ENCODE measurements at regions not wholly inside any gene's neighbourhood (a gene's known extent, or its start where the extent isn't known, plus 50 kb on each side); places are given as distances from the start of the nearest gene placed in this dataset.

GRCh38 chr2:193793914-193794313 lies 1599.2 kb upstream of the TMEFF2 start:
- DNase-seq (ENCODE audit: low read depth): no peak
- H3K4me3 ChIP-seq (ENCODE audit: low read depth, low read length): no peak overlapping the region
- TF ChIP-seq CTCF (conservative IDR thresholded peaks at IDR 0.05; ENCODE audit: low read depth, low read length): no peak

- TF ChIP-seq CTCF (conservative IDR thresholded peaks at IDR 0.05; ENCODE audit: low read depth, low read length): no peak
- no peak for DNase-seq (ENCODE audit: low read depth)
- no peak overlapping the region for H3K4me3 ChIP-seq (ENCODE audit: low read depth, low read length)
Measured at GRCh38 chr2:193783681-193784080, 1588.9 kb upstream of the TMEFF2 start.

GRCh38 chr2:193778293-193778692 lies 1583.6 kb upstream of the TMEFF2 start:
- no peak overlapping the region for H3K4me3 ChIP-seq (ENCODE audit: low read depth, low read length)
- TF ChIP-seq CTCF (conservative IDR thresholded peaks at IDR 0.05; ENCODE audit: low read depth, low read length): no peak
- no peak for DNase-seq (ENCODE audit: low read depth)

- DNase-seq (ENCODE audit: low read depth): no peak
- no peak overlapping the region for H3K4me3 ChIP-seq (ENCODE audit: low read depth, low read length)
- no peak for TF ChIP-seq CTCF (conservative IDR thresholded peaks at IDR 0.05; ENCODE audit: low read depth, low read length)
Measured at GRCh38 chr2:193776988-193777387, 1582.3 kb upstream of the TMEFF2 start.

GRCh38 chr2:193774166-193774565 lies 1579.4 kb upstream of the TMEFF2 start:
- TF ChIP-seq CTCF (conservative IDR thresholded peaks at IDR 0.05; ENCODE audit: low read depth, low read length): no peak
- no peak for DNase-seq (ENCODE audit: low read depth)
- H3K4me3 ChIP-seq (ENCODE audit: low read depth, low read length): no peak overlapping the region

GRCh38 chr2:193751299-193751698 lies 1556.6 kb upstream of the TMEFF2 start:
- H3K4me3 ChIP-seq (ENCODE audit: low read depth, low read length): no peak overlapping the region
- DNase-seq (ENCODE audit: low read depth): no peak

More at GRCh38 chr2:193751299-193751698, 1556.6 kb upstream of the TMEFF2 start:
- TF ChIP-seq CTCF (conservative IDR thresholded peaks at IDR 0.05; ENCODE audit: low read depth, low read length): no peak
